ENCODE measurements at regions not wholly inside any gene's neighbourhood (a gene's known extent, or its start where the extent isn't known, plus 50 kb on each side); places are given as distances from the start of the nearest gene placed in this dataset.
"Not testable (repeated sequence)": the region's sequence is repeated elsewhere in the genome, so short reads cannot be mapped to it uniquely, and the experiment has no call there.

DNA sequence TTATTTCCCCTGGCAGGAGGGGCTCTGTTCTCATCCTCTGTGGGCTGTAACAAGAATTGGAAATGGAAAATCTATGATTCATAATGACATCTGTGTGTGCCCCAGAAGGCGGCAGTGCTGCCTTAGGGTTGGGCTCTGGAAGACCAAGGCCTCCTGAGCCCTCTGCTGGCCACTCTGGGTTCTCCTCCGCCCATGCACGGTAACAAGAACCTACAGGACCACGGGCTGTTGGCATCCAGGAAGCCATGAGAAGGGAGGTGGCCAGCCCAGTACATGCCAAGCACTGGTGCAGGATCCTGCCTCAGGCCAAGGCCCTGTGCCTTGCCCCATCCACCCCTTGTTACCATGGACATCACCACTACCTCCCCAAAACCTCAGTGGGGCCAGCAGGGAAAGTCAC, 454.2 kb downstream of the TP53TG3F start:
- not testable (repeated sequence) for DNase-seq (ENCODE audit: low spot score)

DNA sequence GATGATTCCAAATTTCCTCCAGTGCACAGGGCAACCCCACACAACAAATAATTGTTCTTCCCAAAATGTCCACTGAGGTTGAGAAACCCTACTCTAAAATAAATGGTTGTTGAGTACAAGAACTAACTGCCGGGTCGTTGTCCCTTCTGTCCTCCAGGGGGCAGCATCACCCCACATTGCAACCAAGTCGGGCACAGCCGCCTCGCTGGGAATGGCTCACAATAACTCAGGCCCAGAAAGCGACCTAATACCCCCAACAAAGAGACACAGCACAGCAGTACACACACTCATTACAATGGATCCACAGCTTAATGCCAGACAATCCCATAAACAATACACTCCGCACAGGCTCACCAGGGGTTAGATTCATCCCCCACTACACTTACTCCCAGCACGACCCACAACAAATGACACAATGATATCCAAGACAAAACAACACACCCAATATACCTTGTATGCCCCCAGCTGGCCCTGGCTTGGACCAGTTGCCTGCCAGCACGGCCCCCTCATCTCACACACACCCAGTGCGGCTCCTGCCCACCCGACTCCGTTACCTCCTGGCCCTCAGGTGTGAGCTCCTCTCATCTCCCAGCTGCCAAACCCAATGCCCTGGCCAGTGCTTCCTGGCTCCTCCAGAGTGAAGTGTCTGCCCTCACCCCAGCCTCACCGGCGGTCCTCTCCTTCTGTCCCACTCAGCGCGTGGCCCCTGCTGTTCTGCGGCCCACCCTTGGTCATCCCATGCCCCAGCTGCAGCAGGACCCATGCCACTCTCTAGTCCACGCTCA, 461.5 kb downstream of the TP53TG3F start:
- not testable (repeated sequence) for DNase-seq (ENCODE audit: low spot score)

DNA sequence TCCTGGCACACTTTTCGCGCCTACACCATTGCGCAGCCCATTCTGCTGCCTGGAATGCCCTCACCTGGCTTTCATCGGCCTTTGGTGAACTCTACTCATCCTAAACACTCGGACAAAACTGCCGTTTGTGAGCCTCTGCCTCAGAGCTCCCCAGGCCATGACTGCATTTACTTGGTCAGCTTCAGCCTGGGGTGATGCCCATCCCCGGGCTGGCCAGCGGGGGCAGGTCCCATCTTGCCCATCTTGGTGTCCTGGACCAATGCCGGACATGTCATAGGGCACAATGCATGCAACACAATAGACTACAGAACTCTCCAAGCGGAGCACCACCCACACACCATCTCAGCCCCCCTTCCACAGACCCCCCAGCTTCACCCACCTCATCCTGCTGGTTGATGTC, 463.5 kb downstream of the TP53TG3F start:
- DNase-seq (ENCODE audit: low spot score): not testable (repeated sequence)

- DNase-seq (ENCODE audit: low spot score): not testable (repeated sequence)
These were observed 468.6 kb downstream of the TP53TG3F start for GRCh38 chr16:33928026-33928425.

- not testable (repeated sequence) for DNase-seq (ENCODE audit: low spot score)
These were observed 472.8 kb downstream of the TP53TG3F start for GRCh38 chr16:33932191-33932590.

GRCh38 chr16:33933039-33933438, 473.6 kb downstream of the TP53TG3F start:
- not testable (repeated sequence) for DNase-seq (ENCODE audit: low spot score)

DNA sequence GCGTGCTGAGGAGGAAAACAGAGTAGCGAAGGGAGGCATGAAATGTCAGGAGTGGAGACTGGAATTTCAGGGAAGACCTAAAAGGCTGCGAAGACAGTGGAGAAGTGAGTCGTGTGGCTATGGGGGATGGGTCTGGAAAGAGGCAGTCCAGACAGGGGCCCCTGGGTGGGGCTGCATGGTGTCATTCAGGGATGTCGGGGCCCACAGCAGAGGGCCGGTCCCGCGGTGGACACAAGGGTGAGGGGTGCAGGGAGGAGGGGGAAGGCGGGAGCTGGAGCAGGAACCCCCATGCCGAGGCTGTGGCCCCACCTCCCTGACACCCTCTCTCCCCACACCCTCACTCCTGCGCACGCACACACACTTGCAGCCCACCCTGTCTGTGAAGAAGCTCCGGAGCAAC, 476.4 kb downstream of the TP53TG3F start:
- peak; percentile 12 for DNase-seq (ENCODE audit: low spot score)

GRCh38 chr16:33938097-33938496, 478.7 kb downstream of the TP53TG3F start:
- DNase-seq (ENCODE audit: low spot score): not testable (repeated sequence)

GRCh38 chr16:33961536-33961935, 502.1 kb downstream of the TP53TG3F start:
- DNase-seq (ENCODE audit: low spot score): not testable (repeated sequence)

GRCh38 chr16:33965534-33965933, 506.1 kb downstream of the TP53TG3F start:
- not testable (repeated sequence) for DNase-seq (ENCODE audit: low spot score)

DNA sequence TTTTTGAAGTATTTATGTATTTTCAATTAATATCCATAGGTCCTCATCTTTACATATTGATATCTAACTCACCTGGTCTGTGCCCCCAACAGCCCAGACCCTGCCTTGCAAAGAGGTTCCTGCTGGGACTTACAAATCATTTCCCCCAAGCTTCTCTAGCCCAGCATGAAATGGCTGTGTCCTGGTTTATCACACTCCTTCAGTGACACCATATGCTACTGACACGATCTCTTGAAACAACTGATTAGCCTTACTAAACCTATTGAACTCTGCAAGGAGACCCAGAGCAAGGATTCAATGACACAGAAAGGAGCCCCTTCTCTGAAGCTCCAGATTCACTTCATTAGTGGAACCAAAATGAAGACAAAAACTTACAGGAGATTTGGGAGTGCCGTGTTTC, 507.4 kb downstream of the TP53TG3F start:
- DNase-seq (ENCODE audit: low spot score): not testable (repeated sequence)

- DNase-seq (ENCODE audit: low spot score): not testable (repeated sequence)
These were observed 515.1 kb downstream of the TP53TG3F start for GRCh38 chr16:33974557-33974956.

- not testable (repeated sequence) for DNase-seq (ENCODE audit: low spot score)
These were observed 516.3 kb downstream of the TP53TG3F start for GRCh38 chr16:33975744-33976143.

DNA sequence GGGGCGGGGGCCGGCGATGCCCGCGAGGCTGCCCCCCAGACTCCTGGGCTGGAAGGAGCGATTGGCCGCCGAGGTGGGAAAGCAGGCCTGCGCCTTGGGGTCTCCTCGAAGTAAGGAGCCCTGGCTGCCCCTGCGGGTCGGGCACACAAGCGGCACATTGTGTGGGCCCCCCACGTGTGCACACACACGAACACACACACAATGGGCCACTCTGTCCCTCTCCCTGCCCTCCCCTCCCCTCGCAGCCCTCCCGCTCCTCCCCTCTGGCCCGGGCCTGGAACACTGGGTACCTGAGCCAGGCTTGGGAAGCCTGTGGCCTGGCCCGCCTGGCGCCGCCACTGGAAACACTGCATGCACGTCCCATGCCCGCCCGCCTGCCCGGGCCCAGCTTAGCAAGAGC, 517.1 kb downstream of the TP53TG3F start:
- DNase-seq (ENCODE audit: low spot score): peak; percentile 26

DNA sequence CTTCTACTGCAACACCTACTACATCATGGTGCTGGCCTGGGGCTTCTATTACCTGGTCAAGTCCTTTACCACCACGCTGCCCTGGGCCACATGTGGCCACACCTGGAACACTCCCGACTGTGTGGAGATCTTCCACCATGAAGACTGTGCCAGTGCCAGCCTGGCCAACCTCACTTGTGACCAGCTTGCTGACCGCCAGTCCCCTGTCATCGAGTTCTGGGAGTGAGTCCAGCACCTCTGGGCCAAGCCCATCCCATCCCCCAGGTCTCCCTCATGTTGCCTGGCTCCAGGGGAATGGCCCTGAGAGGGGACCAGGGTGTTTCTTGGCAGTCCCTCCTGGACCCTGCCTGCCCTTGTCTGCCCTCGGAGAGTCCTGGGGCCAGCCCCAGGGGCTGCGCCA, 519.4 kb downstream of the TP53TG3F start:
- DNase-seq (ENCODE audit: low spot score): peak; percentile 18

DNA sequence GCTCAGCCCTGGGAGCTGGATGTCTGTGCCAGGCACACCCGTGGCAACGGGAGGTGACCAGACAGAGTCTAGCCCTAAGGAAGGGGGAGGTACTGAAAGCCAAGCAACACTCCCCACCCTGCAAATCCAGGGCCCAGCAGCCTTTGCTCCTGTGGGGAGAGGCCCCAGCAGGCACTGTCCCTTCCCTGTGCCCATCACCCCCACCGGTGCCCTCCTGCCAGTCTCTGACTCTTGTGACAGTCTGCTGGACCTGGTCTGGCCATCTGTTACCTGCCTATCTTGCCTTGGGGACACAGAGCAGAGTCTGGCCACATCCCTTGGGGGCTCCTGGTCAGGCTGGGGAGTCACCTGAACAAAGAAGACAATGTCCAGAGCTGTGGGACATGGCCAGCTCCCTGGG, 520.2 kb downstream of the TP53TG3F start:
- not testable (repeated sequence) for DNase-seq (ENCODE audit: low spot score)

- peak; percentile 28 for DNase-seq (ENCODE audit: low spot score)
These were observed 521.3 kb downstream of the TP53TG3F start for GRCh38 chr16:33980736-33981135.

- not testable (repeated sequence) for DNase-seq (ENCODE audit: low spot score)
These were observed 525.0 kb downstream of the TP53TG3F start for GRCh38 chr16:33984428-33984827.

GRCh38 chr16:33986521-33986920, 527.1 kb downstream of the TP53TG3F start:
- peak; percentile 39 for DNase-seq (ENCODE audit: low spot score)

GRCh38 chr16:33987348-33987963, 528.0 kb downstream of the TP53TG3F start:
- DNase-seq (ENCODE audit: low spot score): peak; percentile 35

DNA sequence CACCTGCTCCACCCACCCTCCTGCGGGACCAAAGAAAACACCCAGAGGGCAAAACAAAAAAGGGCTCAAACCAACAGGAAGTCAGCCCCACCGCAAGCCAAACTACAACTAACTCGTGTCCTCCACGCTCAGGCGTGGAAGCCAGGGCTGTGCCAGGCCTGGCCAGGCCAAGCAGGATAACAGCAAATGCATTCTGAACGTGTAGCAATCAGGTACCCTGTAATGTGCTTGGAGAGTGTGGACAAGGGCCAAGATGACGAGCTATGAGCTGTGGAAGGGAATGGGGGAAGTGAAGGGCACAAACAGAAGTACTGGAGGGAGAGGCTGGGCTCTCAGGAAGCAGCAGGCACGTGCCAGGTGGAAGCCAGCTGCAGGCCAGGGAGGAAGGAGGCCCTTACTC, 528.6 kb downstream of the TP53TG3F start:
- DNase-seq (ENCODE audit: low spot score): not testable (repeated sequence)

DNA sequence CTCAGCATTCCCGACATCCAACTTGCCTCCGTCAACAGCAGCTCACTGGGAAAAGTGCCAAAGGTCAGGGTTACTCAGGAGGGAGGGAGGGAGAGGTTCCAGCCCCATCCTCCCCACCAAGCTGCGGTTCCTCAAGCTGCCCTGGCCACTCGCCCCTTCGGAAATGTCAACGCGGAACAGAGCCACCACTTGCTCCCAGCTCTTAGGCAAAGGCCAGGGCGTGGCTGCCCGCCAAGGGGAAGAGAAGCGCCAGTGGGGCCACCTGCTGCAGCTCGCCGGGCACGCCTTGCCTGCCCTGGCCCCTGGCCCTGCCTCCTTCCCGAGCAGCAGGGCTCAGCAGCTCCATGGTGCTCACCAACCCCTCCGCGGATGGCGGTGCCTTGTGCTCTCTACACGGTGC, 531.1 kb downstream of the TP53TG3F start:
- DNase-seq (ENCODE audit: low spot score): not testable (repeated sequence)

Data from mesenteric fat pad (tissue), 1 donor.